ENCODE measurements at regions not wholly inside any gene's neighbourhood (a gene's known extent, or its start where the extent isn't known, plus 50 kb on each side); places are given as distances from the start of the nearest gene placed in this dataset.

GRCh38 chr2:6384341-6384740, 481.4 kb downstream of the CMPK2 start:
- DNase-seq (ENCODE audit: low spot score): no peak
- in situ Hi-C loops (cut with MboI; ENCODE audit: low pct_unique_long_range_greater_than_20kb, low sequenced_read_pairs, unreplicated experiment): no loop called here
- TF ChIP-seq CTCF (IDR thresholded peaks at IDR 0.05; ENCODE audit: extremely low read depth, insufficient read depth, missing control alignments): no peak

- no peak for DNase-seq (ENCODE audit: low spot score)
- no peak for TF ChIP-seq CTCF (IDR thresholded peaks at IDR 0.05; ENCODE audit: extremely low read depth, insufficient read depth, missing control alignments)
- in situ Hi-C loops (cut with MboI; ENCODE audit: low pct_unique_long_range_greater_than_20kb, low sequenced_read_pairs, unreplicated experiment): no loop called here
Observed at GRCh38 chr2:6392354-6392753, 473.4 kb downstream of the CMPK2 start.

- no peak for DNase-seq (ENCODE audit: low spot score)
- no peak for TF ChIP-seq CTCF (IDR thresholded peaks at IDR 0.05; ENCODE audit: extremely low read depth, insufficient read depth, missing control alignments)
- in situ Hi-C loops (cut with MboI; ENCODE audit: low pct_unique_long_range_greater_than_20kb, low sequenced_read_pairs, unreplicated experiment): no loop called here
Observed at GRCh38 chr2:6392966-6393365, 472.7 kb downstream of the CMPK2 start.

- no peak for DNase-seq (ENCODE audit: low spot score)
- TF ChIP-seq CTCF (IDR thresholded peaks at IDR 0.05; ENCODE audit: extremely low read depth, insufficient read depth, missing control alignments): no peak
- in situ Hi-C loops (cut with MboI; ENCODE audit: low pct_unique_long_range_greater_than_20kb, low sequenced_read_pairs, unreplicated experiment): no loop called here
Observed at GRCh38 chr2:6393819-6394218, 471.9 kb downstream of the CMPK2 start.

- in situ Hi-C loops (cut with MboI; ENCODE audit: low pct_unique_long_range_greater_than_20kb, low sequenced_read_pairs, unreplicated experiment): no loop called here
- TF ChIP-seq CTCF (IDR thresholded peaks at IDR 0.05; ENCODE audit: extremely low read depth, insufficient read depth, missing control alignments): no peak
- DNase-seq (ENCODE audit: low spot score): no peak
Observed at GRCh38 chr2:6394276-6394675, 471.4 kb downstream of the CMPK2 start.

- TF ChIP-seq CTCF (IDR thresholded peaks at IDR 0.05; ENCODE audit: extremely low read depth, insufficient read depth, missing control alignments): no peak
- DNase-seq (ENCODE audit: low spot score): no peak
- in situ Hi-C loops (cut with MboI; ENCODE audit: low pct_unique_long_range_greater_than_20kb, low sequenced_read_pairs, unreplicated experiment): no loop called here
Observed at GRCh38 chr2:6398421-6398820, 467.3 kb downstream of the CMPK2 start.

GRCh38 chr2:6401301-6401700, 464.4 kb downstream of the CMPK2 start:
- DNase-seq (ENCODE audit: low spot score): no peak
- in situ Hi-C loops (cut with MboI; ENCODE audit: low pct_unique_long_range_greater_than_20kb, low sequenced_read_pairs, unreplicated experiment): no loop called here
- no peak for TF ChIP-seq CTCF (IDR thresholded peaks at IDR 0.05; ENCODE audit: extremely low read depth, insufficient read depth, missing control alignments)

All from GM13977 (cell line).